ENCODE measurements at regions not wholly inside any gene's neighbourhood (a gene's known extent, or its start where the extent isn't known, plus 50 kb on each side); places are given as distances from the start of the nearest gene placed in this dataset.

GRCh38 chr3:193942516-193943055, 193.4 kb upstream of the HES1 start:
- Histone ChIP-seq H3K27ac (ENCODE audit: low read depth, low read length) (no peak overlapping the region), H2AK5ac (ENCODE audit: low read depth, low read length) (no peak overlapping the region), H4K5ac (ENCODE audit: insufficient read length, low read depth, low read length) (peak overlapping the region; percentile 32), H2BK120ac (replicated peaks; ENCODE audit: low read depth, low read length) (peak overlapping the region; percentile 15), H3K14ac (ENCODE audit: insufficient read length) (no peak overlapping the region), H3K4ac (replicated peaks; ENCODE audit: insufficient read length, low read depth, low read length) (no peak overlapping the region), H3K79me1 (ENCODE audit: low read depth, low read length) (no peaks in the 10 kb centered on the region), H4K91ac (replicated peaks; ENCODE audit: insufficient read length, low read length) (peak overlapping the region; percentile 34), H3K4me1 (replicated peaks in 1 of 4; ENCODE audit: control insufficient read depth in 3 of 4, insufficient read depth in 4 of 4, low read length in 3 of 4) (peaks cover 15 to 39% (median 29%) of the 10 kb centered on the region in 4 experiments), H3K4me3 (ENCODE audit: extremely low read depth in 1 of 4, insufficient read depth in 2 of 4, low read depth in 3 of 4, low read length in 4 of 4) (no peak overlapping the region), H3K18ac (ENCODE audit: extremely low read depth, low read length) (peak overlapping the region; percentile 76; the same call in 1 of the 2 replicates), H2BK12ac (ENCODE audit: low read depth, low read length) (peak overlapping the region; percentile 42; the same call in 1 of the 2 replicates), H3K79me2 (ENCODE audit: control insufficient read depth in 1 of 2, insufficient read depth in 2 of 2, low read length in 2 of 2) (no peaks in the 10 kb centered on the region), H2BK15ac (ENCODE audit: low read length) (no peak overlapping the region), H2BK20ac (ENCODE audit: low read length) (peak overlapping the region; percentile 87; the same call in 1 of the 2 replicates), H4K8ac (ENCODE audit: extremely low read depth, insufficient read depth, low read length) (no peak overlapping the region), H3K4me2 (ENCODE audit: insufficient read depth in 1 of 2, low read depth in 2 of 2, low read length in 2 of 2) (peak overlapping the region in 1 of 2 experiments; percentile 49; a peak in 1 of 4 replicates), H3K9ac (replicated peaks in 1 of 4; ENCODE audit: extremely low read depth in 1 of 4, low read depth in 3 of 4, low read length in 3 of 4) (no peak overlapping the region), H3K23me2 (ENCODE audit: low read depth, low read length) (no peaks in the 10 kb centered on the region), H3K9me3 (ENCODE audit: insufficient read depth in 2 of 2, low read depth in 1 of 2, low read length in 1 of 2) (no peaks in the 10 kb centered on the region), H3K27me3 (replicated peaks in 1 of 4; ENCODE audit: control insufficient read depth in 3 of 4, extremely low read depth in 1 of 4, insufficient read depth in 3 of 4, low read length in 3 of 4) (peaks cover 0 to 2% (median 0%) of the 10 kb centered on the region in 4 experiments; a peak in 3 of 7 replicates), H3K36me3 (ENCODE audit: control insufficient read depth in 2 of 4, insufficient read depth in 4 of 4, low read length in 3 of 4) (no peaks in the 10 kb centered on the region), H3K23ac (ENCODE audit: insufficient read length) (no peak overlapping the region), H4K20me1 (replicated peaks in 1 of 2; ENCODE audit: control insufficient read depth in 1 of 2, insufficient read depth in 2 of 2, low read length in 2 of 2) (no peaks in the 10 kb centered on the region), H3K56ac (replicated peaks; ENCODE audit: insufficient read length, low read depth, low read length) (no peak overlapping the region), H2AFZ (ENCODE audit: low read length) (no peak overlapping the region), H2BK5ac (ENCODE audit: low read depth, low read length) (peak overlapping the region; percentile 17; the same call in 1 of the 2 replicates)
- 75% methylated on average over 9 of the region's 9 CpGs; no CpG with 5 or more reads in 1 of the 2 experiments for WGBS, 2 experiments (ENCODE audit: extremely low coverage in 1 of 2, insufficient coverage in 1 of 2, insufficient read length in 1 of 2, insufficient replicate concordance in 2 of 2, low coverage in 1 of 2, low lambda C conversion rate in 2 of 2, missing lambda C conversion rate in 1 of 2)
- FAIRE-seq (no peak), DNase-seq (ENCODE audit: low read depth in 1 of 2, low spot score in 2 of 2) (no peak)
- ChIA-PET POLR2A (ENCODE audit: partially characterized antibody) (interaction anchor here (1.6 kb wide), 1 partner anchor 195 kb away, joined by 6 read pairs; no protein-coding TSS in a partner anchor), CTCF (ENCODE audit: partially characterized antibody) (interaction anchor here (0.9 to 2.0 kb wide), 5 partner anchors 9 to 194 kb away, joined by 3 to 5 read pairs (median 4); partner anchors contain the start of gene HES1)
- no peak for TF ChIP-seq ATF2 (IDR thresholded peaks at IDR 0.05; ENCODE audit: low read length)

Measured in H1 (cell line).